Glutamatergic neuron (in vitro differentiated cells): ENCODE measurements at regions not wholly inside any gene's neighbourhood (a gene's known extent, or its start where the extent isn't known, plus 50 kb on each side); places are given as distances from the start of the nearest gene placed in this dataset.
"Not testable (repeated sequence)": the region's sequence is repeated elsewhere in the genome, so short reads cannot be mapped to it uniquely, and the experiment has no call there.

ENCODE experiments used
- DNase-seq: peaks from one replicate; pipeline ENCODE4 v3.0.0; 2022
- H3K27ac Mint-ChIP-seq: one replicate; pipeline ENCODE4 v1.8.0; 2020; ENCODE audit warnings: mild to moderate bottlenecking, mixed read lengths, inconsistent platforms; ENCODE audit not compliant: unreplicated experiment
- H3K27me3 Mint-ChIP-seq: one replicate; pipeline ENCODE4 v1.8.0; 2020; ENCODE audit warnings: mild to moderate bottlenecking, moderate library complexity, mixed read lengths, inconsistent platforms; ENCODE audit not compliant: unreplicated experiment
- H3K36me3 Mint-ChIP-seq: one replicate; pipeline ENCODE4 v1.8.0; 2020; ENCODE audit warnings: mild to moderate bottlenecking, mixed read lengths, inconsistent platforms; ENCODE audit not compliant: unreplicated experiment
- H3K4me1 Mint-ChIP-seq: one replicate; pipeline ENCODE4 v1.8.0; 2020; ENCODE audit warnings: mild to moderate bottlenecking, low read depth, mixed read lengths, inconsistent platforms; ENCODE audit not compliant: unreplicated experiment
- H3K4me3 Mint-ChIP-seq: one replicate; pipeline ENCODE4 v1.8.0; 2020; ENCODE audit warnings: mild to moderate bottlenecking, mixed read lengths, inconsistent platforms; ENCODE audit not compliant: unreplicated experiment
- H3K9me3 Mint-ChIP-seq: one replicate; pipeline ENCODE4 v1.8.0; 2020; ENCODE audit warnings: mild to moderate bottlenecking, moderate library complexity, mixed read lengths, inconsistent platforms; ENCODE audit not compliant: unreplicated experiment
- TF ChIP-seq, protein P1 (sequence below): fragments of 200-600 bp; sonication (generic); IDR thresholded peaks from one replicate; pipeline ENCODE4 v1.5.0; 2021; ENCODE audit not compliant: partially characterized antibody, unreplicated experiment

DNA sequence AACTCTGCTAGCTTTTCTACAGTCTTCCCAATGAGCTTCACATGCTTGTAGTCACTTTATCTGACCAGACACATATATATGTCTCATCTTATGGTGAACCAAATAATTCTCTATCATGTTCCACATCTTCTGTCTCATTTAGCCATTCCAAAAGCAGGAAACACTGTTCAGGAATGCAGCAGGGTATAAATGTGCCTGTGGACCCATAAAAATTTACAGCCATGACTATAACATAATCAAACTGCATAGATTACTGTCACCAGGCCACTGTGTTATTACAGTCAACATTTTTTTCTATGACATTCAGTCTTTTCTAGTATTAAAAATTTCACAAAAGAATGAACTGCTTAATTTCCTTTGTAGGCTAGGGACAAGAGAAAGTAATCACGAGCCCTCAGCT is 170.0 kb upstream of the NPY2R start:
- no peaks in the 10 kb centered on the region for H3K36me3 Mint-ChIP-seq
- DNase-seq, result no peak
- H3K9me3 Mint-ChIP-seq, result no peaks in the 10 kb centered on the region
- H3K27ac Mint-ChIP-seq, result no peak overlapping the region
- H3K27me3 Mint-ChIP-seq, result no peaks in the 10 kb centered on the region
- TF ChIP-seq, protein P1, sequence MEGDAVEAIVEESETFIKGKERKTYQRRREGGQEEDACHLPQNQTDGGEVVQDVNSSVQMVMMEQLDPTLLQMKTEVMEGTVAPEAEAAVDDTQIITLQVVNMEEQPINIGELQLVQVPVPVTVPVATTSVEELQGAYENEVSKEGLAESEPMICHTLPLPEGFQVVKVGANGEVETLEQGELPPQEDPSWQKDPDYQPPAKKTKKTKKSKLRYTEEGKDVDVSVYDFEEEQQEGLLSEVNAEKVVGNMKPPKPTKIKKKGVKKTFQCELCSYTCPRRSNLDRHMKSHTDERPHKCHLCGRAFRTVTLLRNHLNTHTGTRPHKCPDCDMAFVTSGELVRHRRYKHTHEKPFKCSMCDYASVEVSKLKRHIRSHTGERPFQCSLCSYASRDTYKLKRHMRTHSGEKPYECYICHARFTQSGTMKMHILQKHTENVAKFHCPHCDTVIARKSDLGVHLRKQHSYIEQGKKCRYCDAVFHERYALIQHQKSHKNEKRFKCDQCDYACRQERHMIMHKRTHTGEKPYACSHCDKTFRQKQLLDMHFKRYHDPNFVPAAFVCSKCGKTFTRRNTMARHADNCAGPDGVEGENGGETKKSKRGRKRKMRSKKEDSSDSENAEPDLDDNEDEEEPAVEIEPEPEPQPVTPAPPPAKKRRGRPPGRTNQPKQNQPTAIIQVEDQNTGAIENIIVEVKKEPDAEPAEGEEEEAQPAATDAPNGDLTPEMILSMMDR, result no peak
- no peaks in the 10 kb centered on the region for H3K4me1 Mint-ChIP-seq
- no peak overlapping the region for H3K4me3 Mint-ChIP-seq

DNA sequence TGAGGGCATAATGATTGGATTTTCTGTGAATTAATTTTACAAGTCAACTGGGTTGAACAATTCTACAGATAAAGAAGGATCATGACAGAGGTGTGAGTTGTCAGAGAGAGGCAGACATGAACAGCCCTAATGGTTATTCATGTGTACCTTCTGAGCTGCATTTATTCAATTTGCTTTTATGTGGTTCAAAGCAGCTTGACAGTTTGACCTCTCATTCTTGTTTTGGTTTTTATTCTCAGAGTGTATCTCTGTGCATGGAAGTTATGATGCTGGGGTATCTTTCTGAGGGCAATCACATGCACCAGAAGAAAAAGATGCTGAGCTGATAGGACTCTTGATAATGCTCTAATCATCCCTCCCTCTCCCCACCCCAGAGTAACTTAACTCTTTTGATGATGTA is 169.3 kb upstream of the NPY2R start:
- Mint-ChIP-seq H3K27ac (no peak overlapping the region), H3K4me3 (no peak overlapping the region), H3K27me3 (no peaks in the 10 kb centered on the region), H3K4me1 (no peaks in the 10 kb centered on the region), H3K36me3 (no peaks in the 10 kb centered on the region), H3K9me3 (no peaks in the 10 kb centered on the region)
- DNase-seq, result no peak
- TF ChIP-seq, protein P1, result no peak

DNA sequence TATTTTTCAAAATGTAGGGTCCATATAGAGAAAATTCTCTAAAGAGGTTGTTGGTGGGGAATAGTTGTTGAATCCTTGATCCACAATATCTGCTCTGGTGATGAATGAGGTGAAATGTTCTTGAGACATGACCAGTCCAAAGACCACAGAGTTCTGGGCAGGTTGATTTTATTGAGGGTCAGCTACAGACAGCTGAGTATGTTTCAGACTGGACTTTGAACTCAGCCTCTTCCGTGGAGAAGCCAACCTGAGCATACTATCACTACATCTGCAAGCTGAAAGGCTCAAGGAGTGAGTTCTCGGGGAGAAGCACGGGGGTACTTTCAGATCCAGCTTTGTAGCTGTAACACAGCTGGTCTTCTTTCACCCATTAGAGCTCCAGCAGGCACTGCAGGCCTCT is 168.4 kb upstream of the NPY2R start:
- no peak overlapping the region for H3K27ac Mint-ChIP-seq
- no peaks in the 10 kb centered on the region for H3K36me3 Mint-ChIP-seq
- no peak overlapping the region for H3K4me3 Mint-ChIP-seq
- no peak for DNase-seq
- no peaks in the 10 kb centered on the region for H3K9me3 Mint-ChIP-seq
- no peaks in the 10 kb centered on the region for H3K4me1 Mint-ChIP-seq
- no peaks in the 10 kb centered on the region for H3K27me3 Mint-ChIP-seq
- TF ChIP-seq, protein P1, result no peak

DNA sequence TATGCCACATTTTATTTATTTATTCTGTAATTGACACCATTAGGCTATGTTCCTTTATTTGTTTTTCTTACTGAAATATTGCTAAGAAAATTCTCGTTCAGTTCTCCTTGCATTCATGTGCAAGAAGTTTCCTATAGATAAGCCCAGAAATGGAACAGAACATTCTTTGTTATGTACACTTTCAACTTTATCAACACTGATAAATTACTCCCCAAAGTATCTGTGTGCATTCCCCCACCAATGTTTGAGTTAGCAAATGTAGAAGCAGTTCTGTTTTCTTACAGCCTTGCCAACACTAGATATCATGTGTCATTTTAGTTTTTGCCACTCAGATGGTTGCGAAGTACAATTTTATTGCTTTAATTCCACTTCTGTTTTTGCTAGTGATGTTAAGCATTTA is 166.4 kb upstream of the NPY2R start:
- no peaks in the 10 kb centered on the region for H3K36me3 Mint-ChIP-seq
- no peak overlapping the region for H3K4me3 Mint-ChIP-seq
- no peak for DNase-seq
- no peaks in the 10 kb centered on the region for H3K4me1 Mint-ChIP-seq
- no peak overlapping the region for H3K27ac Mint-ChIP-seq
- TF ChIP-seq, protein P1, result no peak
- no peaks in the 10 kb centered on the region for H3K27me3 Mint-ChIP-seq
- no peaks in the 10 kb centered on the region for H3K9me3 Mint-ChIP-seq

DNA sequence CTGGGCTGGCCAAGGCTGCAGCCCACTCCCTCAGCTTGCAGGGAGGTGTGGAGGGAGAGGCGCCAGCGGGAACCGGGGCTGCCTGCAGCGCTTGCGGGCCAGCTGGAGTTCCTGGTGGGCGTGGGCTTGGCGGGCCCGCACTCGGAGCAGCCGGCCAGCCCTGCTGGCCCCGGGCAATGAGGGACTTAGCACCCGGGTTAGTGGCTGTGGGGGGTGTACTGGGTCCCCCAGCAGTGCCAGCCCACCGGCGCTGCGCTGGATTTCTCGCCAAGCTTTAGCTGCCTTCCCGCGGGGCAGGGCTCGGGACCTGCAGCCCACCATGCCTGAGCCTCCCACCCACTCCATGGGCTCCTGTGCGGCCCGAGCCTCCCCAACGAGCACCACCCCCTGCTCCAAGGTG is 164.2 kb upstream of the NPY2R start:
- not testable (repeated sequence) for DNase-seq, H3K9me3 Mint-ChIP-seq, H3K27me3 Mint-ChIP-seq, H3K4me3 Mint-ChIP-seq, H3K4me1 Mint-ChIP-seq, H3K27ac Mint-ChIP-seq, H3K36me3 Mint-ChIP-seq

DNA sequence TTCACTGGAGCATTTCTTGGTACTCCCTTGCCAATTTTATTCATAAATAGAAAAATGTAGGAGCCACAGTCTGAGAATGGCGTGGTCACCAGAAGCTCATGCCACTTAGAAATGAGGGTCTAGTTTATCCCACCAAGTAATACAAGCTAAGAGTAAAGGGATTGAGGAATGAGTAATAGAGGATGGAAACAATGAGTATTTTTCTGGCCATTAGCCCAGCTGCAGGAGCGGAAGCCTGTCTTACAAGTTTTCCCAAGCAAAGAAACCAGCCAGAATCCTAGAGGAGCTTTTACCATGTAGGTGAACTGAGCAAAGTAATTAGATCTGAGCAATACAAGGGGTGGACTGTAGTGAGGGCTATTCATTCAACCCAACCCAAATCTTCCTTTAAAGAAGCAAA is 160.7 kb upstream of the NPY2R start:
- TF ChIP-seq, protein P1, result no peak

DNA sequence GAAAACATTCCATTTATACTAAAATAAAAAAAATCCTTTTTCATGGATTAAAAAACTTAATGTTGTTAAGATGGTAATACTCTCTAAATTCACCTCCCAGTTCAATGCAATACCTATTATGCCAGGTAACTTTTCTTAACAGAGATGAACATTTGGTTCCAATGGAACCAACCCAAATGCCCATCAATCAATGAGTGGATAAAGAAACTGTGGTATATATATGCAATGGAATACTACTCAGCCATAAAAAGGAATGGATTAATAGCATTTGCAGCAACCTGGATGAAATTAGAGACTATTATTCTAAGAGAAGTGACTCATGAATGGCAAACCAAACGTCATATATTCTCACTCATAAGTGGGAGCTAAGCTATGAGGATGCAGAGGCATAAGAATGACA is 154.4 kb upstream of the NPY2R start:
- H3K27me3 Mint-ChIP-seq, DNase-seq, H3K9me3 Mint-ChIP-seq, H3K27ac Mint-ChIP-seq, H3K4me3 Mint-ChIP-seq, H3K36me3 Mint-ChIP-seq, H3K4me1 Mint-ChIP-seq: not testable (repeated sequence)

More for the DNA sequence above, 160.7 kb upstream of the NPY2R start:
- H3K27ac Mint-ChIP-seq, result no peak overlapping the region
- no peaks in the 10 kb centered on the region for H3K27me3 Mint-ChIP-seq
- H3K4me1 Mint-ChIP-seq, result no peaks in the 10 kb centered on the region
- no peak for DNase-seq
- no peaks in the 10 kb centered on the region for H3K36me3 Mint-ChIP-seq
- H3K9me3 Mint-ChIP-seq, result no peaks in the 10 kb centered on the region
- no peak overlapping the region for H3K4me3 Mint-ChIP-seq
